ENCODE measurements at regions not wholly inside any gene's neighbourhood (a gene's known extent, or its start where the extent isn't known, plus 50 kb on each side); places are given as distances from the start of the nearest gene placed in this dataset.

DNA sequence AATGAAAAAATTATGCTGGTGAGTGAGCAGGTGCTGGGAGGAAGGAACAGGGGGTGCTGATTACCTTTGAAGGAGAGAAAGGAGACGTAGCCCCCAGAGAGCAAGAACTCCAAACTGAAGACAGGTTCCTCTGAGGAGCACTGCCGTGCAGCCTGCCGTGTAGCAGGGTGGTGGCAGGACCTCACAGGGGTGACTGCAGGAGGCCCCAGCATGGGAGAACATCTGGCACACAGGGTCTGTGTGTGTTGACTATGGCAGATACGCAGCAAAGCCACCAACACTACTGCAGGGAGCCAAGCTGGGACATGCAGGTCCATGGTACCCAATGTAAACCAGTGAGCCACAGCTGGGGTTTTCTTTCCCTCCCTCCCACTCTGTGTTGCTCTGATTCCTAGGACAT lies 192.1 kb upstream of the PDE1C start:
- TF ChIP-seq CTCF (IDR thresholded peaks at IDR 0.05; ENCODE audit: insufficient read depth, low read depth, low read length) = no peak
- no peak overlapping the region for H3K4me3 ChIP-seq (ENCODE audit: low read depth, low read length)
- DNase-seq (ENCODE audit: low read depth) = no peak

GRCh38 chr7:32259931-32260596 lies 189.9 kb upstream of the PDE1C start:
- no peak for TF ChIP-seq CTCF (IDR thresholded peaks at IDR 0.05; ENCODE audit: insufficient read depth, low read depth, low read length)
- DNase-seq (ENCODE audit: low read depth) = no peak
- H3K4me3 ChIP-seq (ENCODE audit: low read depth, low read length) = no peak overlapping the region

DNA sequence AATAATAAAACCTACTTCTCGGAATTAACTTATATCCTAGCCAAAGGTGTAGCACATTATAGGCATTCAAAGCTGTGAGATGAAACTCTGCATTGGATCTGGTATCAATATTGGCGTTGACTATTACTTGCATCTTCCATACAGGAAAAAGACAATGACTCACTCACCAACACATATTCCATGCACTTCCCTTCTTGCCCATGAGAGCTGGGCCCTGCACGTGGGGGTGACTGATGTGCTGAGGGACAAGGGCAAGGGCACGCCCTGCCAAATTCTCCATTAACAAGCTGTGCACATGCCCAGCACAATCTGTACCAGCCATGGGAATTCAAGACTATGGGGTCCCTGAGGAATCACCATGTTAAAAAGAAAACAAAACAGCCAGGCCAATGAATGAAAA lies 188.1 kb upstream of the PDE1C start:
- TF ChIP-seq CTCF (IDR thresholded peaks at IDR 0.05; ENCODE audit: insufficient read depth, low read depth, low read length) = no peak
- no peak for DNase-seq (ENCODE audit: low read depth)
- H3K4me3 ChIP-seq (ENCODE audit: low read depth, low read length) = no peak overlapping the region

GRCh38 chr7:32257621-32258020 lies 187.4 kb upstream of the PDE1C start:
- TF ChIP-seq CTCF (IDR thresholded peaks at IDR 0.05; ENCODE audit: insufficient read depth, low read depth, low read length) = no peak
- no peak overlapping the region for H3K4me3 ChIP-seq (ENCODE audit: low read depth, low read length)
- DNase-seq (ENCODE audit: low read depth) = no peak

DNA sequence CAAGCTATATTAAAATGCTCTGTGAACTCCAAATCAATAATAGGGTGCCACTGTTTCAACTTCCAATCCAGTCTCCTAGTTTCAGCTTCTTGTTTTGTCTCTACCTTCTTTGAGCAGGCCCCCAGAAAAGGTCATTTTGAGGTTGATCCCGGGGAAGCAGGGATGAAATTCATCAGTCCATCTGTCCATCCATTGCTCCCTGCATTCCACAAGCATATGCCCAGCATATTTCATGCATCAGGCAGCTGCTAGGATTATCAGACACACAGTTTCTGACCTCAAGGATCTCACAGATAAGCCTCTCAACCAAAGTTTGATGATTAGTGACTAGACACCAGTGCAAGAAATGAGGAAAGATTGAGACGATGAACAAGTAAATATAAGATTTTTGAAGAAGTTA lies 186.6 kb upstream of the PDE1C start:
- DNase-seq (ENCODE audit: low read depth) = no peak
- no peak overlapping the region for H3K4me3 ChIP-seq (ENCODE audit: low read depth, low read length)
- no peak for TF ChIP-seq CTCF (IDR thresholded peaks at IDR 0.05; ENCODE audit: insufficient read depth, low read depth, low read length)

DNA sequence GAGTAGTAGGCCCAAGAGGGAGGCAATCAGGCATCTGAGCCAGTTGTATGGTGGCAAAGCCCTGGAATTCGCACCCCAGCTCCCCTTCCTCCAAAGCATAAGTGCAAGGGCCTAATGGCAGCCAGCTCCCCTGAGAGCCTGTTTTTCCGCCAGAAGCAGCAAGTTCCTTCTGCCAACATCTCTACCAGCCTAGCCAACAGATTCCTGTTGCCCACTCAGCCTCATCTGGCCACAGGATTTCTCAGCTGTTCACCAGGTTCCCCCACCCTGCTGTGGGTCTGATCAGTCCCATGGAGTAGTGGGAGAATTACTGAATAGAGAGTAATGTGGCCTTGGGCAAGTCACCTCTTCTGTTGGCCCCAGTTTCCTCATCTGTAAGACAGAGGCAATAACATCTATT lies 186.2 kb upstream of the PDE1C start:
- no peak for TF ChIP-seq CTCF (IDR thresholded peaks at IDR 0.05; ENCODE audit: insufficient read depth, low read depth, low read length)
- DNase-seq (ENCODE audit: low read depth) = no peak
- H3K4me3 ChIP-seq (ENCODE audit: low read depth, low read length) = no peak overlapping the region

DNA sequence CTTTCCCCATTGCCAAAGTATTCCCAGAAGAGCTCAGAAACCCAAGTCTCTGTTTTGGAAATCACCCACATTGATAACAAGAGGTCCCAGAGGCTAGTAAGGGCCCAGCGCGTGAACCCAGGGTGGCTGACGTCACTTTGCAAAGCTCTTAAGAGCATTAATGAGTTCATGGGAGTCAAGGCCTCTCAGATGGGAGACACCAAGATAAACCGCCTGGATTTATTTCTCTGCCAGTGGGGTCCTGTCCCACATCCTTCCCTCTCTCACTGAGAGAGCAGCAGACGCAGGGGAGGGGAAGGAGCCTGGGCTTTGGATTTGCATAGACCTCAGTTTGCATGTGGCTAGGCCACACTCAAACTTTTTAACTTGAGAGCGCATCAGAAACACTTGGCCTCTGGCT lies 184.8 kb upstream of the PDE1C start:
- no peak for TF ChIP-seq CTCF (IDR thresholded peaks at IDR 0.05; ENCODE audit: insufficient read depth, low read depth, low read length)
- no peak for DNase-seq (ENCODE audit: low read depth)
- H3K4me3 ChIP-seq (ENCODE audit: low read depth, low read length) = no peak overlapping the region
